Stimulated activated CD8-positive, alpha-beta memory T cell treated with anti-CD3 and anti-CD28 coated beads, Interleukin-12 subunit alpha, Interleukin-12 subunit beta, amount 100 ng/mL, for 1 hour (primary cell): ENCODE measurements at regions not wholly inside any gene's neighbourhood (a gene's known extent, or its start where the extent isn't known, plus 50 kb on each side); places are given as distances from the start of the nearest gene placed in this dataset.

Experiments
- DNase-seq: peaks from one replicate; pipeline ENCODE4 v3.0.0-alpha.2; 2020; ENCODE audit warnings: low read depth

- DNase-seq: no peak
Observed at GRCh38 chr9:16202914-16203728, 650.3 kb downstream of the CCDC171 start.

- no peak for DNase-seq
Observed at GRCh38 chr9:16203729-16204573, 651.1 kb downstream of the CCDC171 start.

GRCh38 chr9:16205455-16205854 is 652.6 kb downstream of the CCDC171 start:
- DNase-seq: no peak

GRCh38 chr9:16206518-16206917 is 653.7 kb downstream of the CCDC171 start:
- DNase-seq: no peak

- no peak for DNase-seq
Observed at GRCh38 chr9:16207161-16207560, 654.3 kb downstream of the CCDC171 start.

- DNase-seq: no peak
Observed at GRCh38 chr9:16210440-16210839, 657.6 kb downstream of the CCDC171 start.

- no peak for DNase-seq
Observed at GRCh38 chr9:16211946-16212345, 658.5 kb downstream of the BNC2 start.

GRCh38 chr9:16213781-16214515 is 656.5 kb downstream of the BNC2 start:
- no peak for DNase-seq

- no peak for DNase-seq
Observed at GRCh38 chr9:16214677-16215352, 655.7 kb downstream of the BNC2 start.

- DNase-seq: no peak
Observed at GRCh38 chr9:16215353-16215680, 655.2 kb downstream of the BNC2 start.

GRCh38 chr9:16217943-16218701 is 652.3 kb downstream of the BNC2 start:
- no peak for DNase-seq

- DNase-seq: no peak
Observed at GRCh38 chr9:16221366-16221765, 649.1 kb downstream of the BNC2 start.

- no peak for DNase-seq
Observed at GRCh38 chr9:16221822-16222547, 648.5 kb downstream of the BNC2 start.

GRCh38 chr9:16223074-16223871 is 647.2 kb downstream of the BNC2 start:
- no peak for DNase-seq

GRCh38 chr9:16230731-16231130 is 639.7 kb downstream of the BNC2 start:
- no peak for DNase-seq

- DNase-seq: no peak
Observed at GRCh38 chr9:16236311-16236710, 634.2 kb downstream of the BNC2 start.

- no peak for DNase-seq
Observed at GRCh38 chr9:16236882-16237281, 633.6 kb downstream of the BNC2 start.

- no peak for DNase-seq
Observed at GRCh38 chr9:16238623-16239138, 631.8 kb downstream of the BNC2 start.

- DNase-seq: no peak
Observed at GRCh38 chr9:16241231-16241630, 629.2 kb downstream of the BNC2 start.

- no peak for DNase-seq
Observed at GRCh38 chr9:16243798-16244197, 626.7 kb downstream of the BNC2 start.
